Fibroblast of lung (primary cell): ENCODE measurements at regions not wholly inside any gene's neighbourhood (a gene's known extent, or its start where the extent isn't known, plus 50 kb on each side); places are given as distances from the start of the nearest gene placed in this dataset.

Experiments
- DNase-seq, 2 donors: peaks; one replicate each; pipeline versions ENCODE4 v3.0.0 to v3.0.0-alpha.2; 2010; ENCODE audit warnings: low read depth in 2 of 2
- H2AFZ ChIP-seq: 2 replicates; pipeline ENCODE4 v1.5.1; 2012; ENCODE audit warnings: low read length, control low read depth, inconsistent platforms
- H3K27ac ChIP-seq: 2 replicates; pipeline ENCODE4 v1.5.1; 2011; ENCODE audit warnings: low read length, control low read depth; ENCODE audit not compliant: insufficient read depth
- H3K27me3 ChIP-seq: 2 replicates; pipeline ENCODE4 v1.5.1; 2011; ENCODE audit warnings: mild to moderate bottlenecking, low read length; ENCODE audit not compliant: control insufficient read depth, insufficient read depth
- H3K36me3 ChIP-seq: 2 replicates; pipeline ENCODE4 v1.5.1; 2011; ENCODE audit warnings: low read length; ENCODE audit not compliant: control insufficient read depth, insufficient read depth
- H3K4me1 ChIP-seq: 2 replicates; pipeline ENCODE4 v1.5.1; 2011; ENCODE audit warnings: low read length; ENCODE audit not compliant: control insufficient read depth, insufficient read depth; ENCODE audit errors: extremely low read depth
- H3K4me2 ChIP-seq: 2 replicates; pipeline ENCODE4 v1.5.1; 2011; ENCODE audit warnings: low read length, control low read depth; ENCODE audit not compliant: insufficient read depth; ENCODE audit errors: extremely low read depth
- H3K4me3 ChIP-seq, 4 experiments: fragments of 200-600 bp in 1 of 4; sonication (generic) in 1 of 4; replicated peaks in 1 of 4; 2 replicates each; pipeline ENCODE4 v1.5.1; 2011 to 2016; ENCODE audit warnings: low read length in 4 of 4, low read depth in 3 of 4, mild to moderate bottlenecking in 3 of 4, control low read depth in 2 of 4, inconsistent platforms in 1 of 4, mixed read lengths in 1 of 4; ENCODE audit not compliant: insufficient read depth in 1 of 4; ENCODE audit errors: control extremely low read depth in 1 of 4
- H3K79me2 ChIP-seq: 2 replicates; pipeline ENCODE4 v1.5.1; 2012; ENCODE audit warnings: mild to moderate bottlenecking, low read length, inconsistent platforms; ENCODE audit not compliant: control insufficient read depth, insufficient read depth
- H3K9ac ChIP-seq: 2 replicates; pipeline ENCODE4 v1.5.1; 2011; ENCODE audit warnings: mild to moderate bottlenecking, low read length, control low read depth; ENCODE audit not compliant: insufficient read depth
- H3K9me3 ChIP-seq: 2 replicates; pipeline ENCODE4 v1.5.1; 2012; ENCODE audit warnings: low read depth, low read length; ENCODE audit not compliant: control insufficient read depth, insufficient read depth
- H4K20me1 ChIP-seq: 2 replicates; pipeline ENCODE4 v1.5.1; 2011; ENCODE audit warnings: low read length; ENCODE audit not compliant: control insufficient read depth, insufficient read depth; ENCODE audit errors: extremely low read depth
- EZH2 ChIP-seq: IDR thresholded peaks from 2 replicates; pipeline ENCODE4 v1.5.1; 2012; ENCODE audit warnings: low read length, control low read depth, mild to moderate bottlenecking; ENCODE audit errors: missing control alignments
- TF ChIP-seq, protein P1 (sequence below), 2 donors: IDR thresholded peaks in 1 of 2; conservative IDR thresholded peaks in 1 of 2; 1 replicate in 1 of 2; 2 replicates in 1 of 2; pipeline ENCODE4 v1.5.1; 2011 to 2012; ENCODE audit warnings: low read length in 2 of 2, control low read depth in 1 of 2, inconsistent platforms in 1 of 2, low read depth in 1 of 2, mild to moderate bottlenecking in 1 of 2

GRCh38 chr18:61738488-61738887 lies 154.3 kb downstream of the RNF152 start:
- Histone ChIP-seq H3K4me1 (peaks cover 1% of the 10 kb centered on the region), H2AFZ (no peak overlapping the region), H3K4me2 (no peak overlapping the region), H3K9me3 (no peaks in the 10 kb centered on the region), H3K36me3 (no peaks in the 10 kb centered on the region), H3K9ac (no peak overlapping the region), H4K20me1 (no peaks in the 10 kb centered on the region), H3K27ac (no peak overlapping the region), H3K4me3 (no peak overlapping the region), H3K27me3 (no peaks in the 10 kb centered on the region), H3K79me2 (no peaks in the 10 kb centered on the region)
- peak; percentile 29 to 38 for DNase-seq
- TF ChIP-seq, protein P1, sequence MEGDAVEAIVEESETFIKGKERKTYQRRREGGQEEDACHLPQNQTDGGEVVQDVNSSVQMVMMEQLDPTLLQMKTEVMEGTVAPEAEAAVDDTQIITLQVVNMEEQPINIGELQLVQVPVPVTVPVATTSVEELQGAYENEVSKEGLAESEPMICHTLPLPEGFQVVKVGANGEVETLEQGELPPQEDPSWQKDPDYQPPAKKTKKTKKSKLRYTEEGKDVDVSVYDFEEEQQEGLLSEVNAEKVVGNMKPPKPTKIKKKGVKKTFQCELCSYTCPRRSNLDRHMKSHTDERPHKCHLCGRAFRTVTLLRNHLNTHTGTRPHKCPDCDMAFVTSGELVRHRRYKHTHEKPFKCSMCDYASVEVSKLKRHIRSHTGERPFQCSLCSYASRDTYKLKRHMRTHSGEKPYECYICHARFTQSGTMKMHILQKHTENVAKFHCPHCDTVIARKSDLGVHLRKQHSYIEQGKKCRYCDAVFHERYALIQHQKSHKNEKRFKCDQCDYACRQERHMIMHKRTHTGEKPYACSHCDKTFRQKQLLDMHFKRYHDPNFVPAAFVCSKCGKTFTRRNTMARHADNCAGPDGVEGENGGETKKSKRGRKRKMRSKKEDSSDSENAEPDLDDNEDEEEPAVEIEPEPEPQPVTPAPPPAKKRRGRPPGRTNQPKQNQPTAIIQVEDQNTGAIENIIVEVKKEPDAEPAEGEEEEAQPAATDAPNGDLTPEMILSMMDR (conservative IDR thresholded peaks at IDR 0.05 in 1 of 2, IDR thresholded peaks at IDR 0.05 in 1 of 2; ENCODE audit: low read depth in 1 of 2, low read length in 2 of 2): no peak
- no peak for TF ChIP-seq EZH2

- H2AFZ ChIP-seq: no peak overlapping the region
- H3K27me3 ChIP-seq: no peaks in the 10 kb centered on the region
- peaks cover 3% of the 10 kb centered on the region for H3K4me1 ChIP-seq
- DNase-seq: peak in 1 of 2 donors; percentile 67
- no peaks in the 10 kb centered on the region for H3K79me2 ChIP-seq
- H3K9ac ChIP-seq: no peak overlapping the region
- no peaks in the 10 kb centered on the region for H3K9me3 ChIP-seq
- no peak overlapping the region for H3K27ac ChIP-seq
- TF ChIP-seq EZH2: no peak
- TF ChIP-seq, protein P1 (conservative IDR thresholded peaks at IDR 0.05 in 1 of 2, IDR thresholded peaks at IDR 0.05 in 1 of 2; ENCODE audit: low read depth in 1 of 2, low read length in 2 of 2): no peak
- no peaks in the 10 kb centered on the region for H4K20me1 ChIP-seq
- H3K4me3 ChIP-seq: no peak overlapping the region
- no peak overlapping the region for H3K4me2 ChIP-seq
- H3K36me3 ChIP-seq: no peaks in the 10 kb centered on the region
These were observed 154.8 kb downstream of the RNF152 start for GRCh38 chr18:61738042-61738441.

GRCh38 chr18:61736133-61736532 lies 156.7 kb downstream of the RNF152 start:
- H3K27me3 ChIP-seq: no peaks in the 10 kb centered on the region
- no peaks in the 10 kb centered on the region for H3K79me2 ChIP-seq
- H3K4me1 ChIP-seq: peaks cover 18% of the 10 kb centered on the region
- DNase-seq: no peak
- no peak overlapping the region for H3K9ac ChIP-seq
- H4K20me1 ChIP-seq: no peaks in the 10 kb centered on the region
- no peaks in the 10 kb centered on the region for H3K36me3 ChIP-seq
- no peak overlapping the region for H2AFZ ChIP-seq
- no peak for TF ChIP-seq EZH2
- TF ChIP-seq, protein P1 (conservative IDR thresholded peaks at IDR 0.05 in 1 of 2, IDR thresholded peaks at IDR 0.05 in 1 of 2; ENCODE audit: low read depth in 1 of 2, low read length in 2 of 2): no peak
- no peaks in the 10 kb centered on the region for H3K9me3 ChIP-seq
- no peak overlapping the region for H3K27ac ChIP-seq
- H3K4me3 ChIP-seq: no peak overlapping the region
- no peak overlapping the region for H3K4me2 ChIP-seq
